ENCODE measurements at regions not wholly inside any gene's neighbourhood (a gene's known extent, or its start where the extent isn't known, plus 50 kb on each side); places are given as distances from the start of the nearest gene placed in this dataset.

GRCh38 chr2:180516232-180516631 is 464.2 kb upstream of the UBE2E3 start:
- no peaks in the 10 kb centered on the region for H3K27me3 ChIP-seq (ENCODE audit: control insufficient read depth, insufficient read depth, low read length)
- ATAC-seq = no peak
- DNase-seq (ENCODE audit: low read depth, low spot score) = no peak
- intact Hi-C loops (cut with micrococcal nuclease; ENCODE audit: unreplicated experiment) (no loop called here), in situ Hi-C loops (cut with HindIII; ENCODE audit: low pct_unique_long_range_greater_than_20kb, low sequenced_read_pairs) (no loop called here)
- ChIA-PET POLR2A (no interaction called here), CTCF (no interaction called here)
- no peak overlapping the region for H3K4me3 ChIP-seq (ENCODE audit: low read depth in 2 of 2, low read length in 2 of 2)
- no peak overlapping the region for H3K27ac ChIP-seq (ENCODE audit: low read length)
- BruUV-seq (replicated peaks) = no TSS peak
- H3K4me1 ChIP-seq (ENCODE audit: control insufficient read depth, insufficient read depth, low read length) = no peaks in the 10 kb centered on the region
- H3K9me3 ChIP-seq (ENCODE audit: control insufficient read depth, insufficient read depth, low read depth, low read length) = peaks cover 4% of the 10 kb centered on the region; the same call in 1 of the 2 replicates
- no peak for TF ChIP-seq TCF7L2 (IDR thresholded peaks at IDR 0.05; ENCODE audit: low read depth, low read length)
- no peak for TF ChIP-seq CTCF (IDR thresholded peaks at IDR 0.05)
- no peak for TF ChIP-seq SIN3A (IDR thresholded peaks at IDR 0.05; ENCODE audit: borderline replicate concordance, insufficient read depth, low read depth, low read length)
- TF ChIP-seq REST (IDR thresholded peaks at IDR 0.05; ENCODE audit: insufficient read depth in 1 of 2, low read depth in 2 of 2, low read length in 1 of 2) = no peak
- TF ChIP-seq POLR2AphosphoS5 (IDR thresholded peaks at IDR 0.05; ENCODE audit: low read depth, low read length) = no peak
- no peaks in the 10 kb centered on the region for H3K36me3 ChIP-seq (ENCODE audit: control insufficient read depth, insufficient read depth, low read length)

- in situ Hi-C loops (cut with HindIII; ENCODE audit: low pct_unique_long_range_greater_than_20kb, low sequenced_read_pairs) (no loop called here), intact Hi-C loops (cut with micrococcal nuclease; ENCODE audit: unreplicated experiment) (no loop called here)
- TF ChIP-seq TCF7L2 (IDR thresholded peaks at IDR 0.05; ENCODE audit: low read depth, low read length) (no peak), REST (IDR thresholded peaks at IDR 0.05; ENCODE audit: insufficient read depth in 1 of 2, low read depth in 2 of 2, low read length in 1 of 2) (no peak), POLR2AphosphoS5 (IDR thresholded peaks at IDR 0.05; ENCODE audit: low read depth, low read length) (no peak), CTCF (IDR thresholded peaks at IDR 0.05) (no peak), SIN3A (IDR thresholded peaks at IDR 0.05; ENCODE audit: borderline replicate concordance, insufficient read depth, low read depth, low read length) (no peak)
- ATAC-seq (no peak), DNase-seq (ENCODE audit: low read depth, low spot score) (no peak)
- H3K36me3 ChIP-seq (ENCODE audit: control insufficient read depth, insufficient read depth, low read length) = no peaks in the 10 kb centered on the region
- H3K4me1 ChIP-seq (ENCODE audit: control insufficient read depth, insufficient read depth, low read length) = no peaks in the 10 kb centered on the region
- H3K9me3 ChIP-seq (ENCODE audit: control insufficient read depth, insufficient read depth, low read depth, low read length) = no peaks in the 10 kb centered on the region; the same call in 1 of the 2 replicates
- no peak overlapping the region for H3K27ac ChIP-seq (ENCODE audit: low read length)
- H3K4me3 ChIP-seq (ENCODE audit: low read depth in 2 of 2, low read length in 2 of 2) = no peak overlapping the region
- ChIA-PET CTCF (no interaction called here), POLR2A (no interaction called here)
- no TSS peak for BruUV-seq (replicated peaks)
- H3K27me3 ChIP-seq (ENCODE audit: control insufficient read depth, insufficient read depth, low read length) = no peaks in the 10 kb centered on the region
These were observed 467.0 kb upstream of the UBE2E3 start for GRCh38 chr2:180513389-180513788.
